HUDEP-2 (cell line): ENCODE measurements at regions not wholly inside any gene's neighbourhood (a gene's known extent, or its start where the extent isn't known, plus 50 kb on each side); places are given as distances from the start of the nearest gene placed in this dataset.

Source experiments
- DNase-seq, 76 experiments: peaks; one replicate each; lab custom pipeline; 2025; ENCODE audit not compliant: unreplicated experiment in 76 of 76; lab: John Stamatoyannopoulos, UW

DNA sequence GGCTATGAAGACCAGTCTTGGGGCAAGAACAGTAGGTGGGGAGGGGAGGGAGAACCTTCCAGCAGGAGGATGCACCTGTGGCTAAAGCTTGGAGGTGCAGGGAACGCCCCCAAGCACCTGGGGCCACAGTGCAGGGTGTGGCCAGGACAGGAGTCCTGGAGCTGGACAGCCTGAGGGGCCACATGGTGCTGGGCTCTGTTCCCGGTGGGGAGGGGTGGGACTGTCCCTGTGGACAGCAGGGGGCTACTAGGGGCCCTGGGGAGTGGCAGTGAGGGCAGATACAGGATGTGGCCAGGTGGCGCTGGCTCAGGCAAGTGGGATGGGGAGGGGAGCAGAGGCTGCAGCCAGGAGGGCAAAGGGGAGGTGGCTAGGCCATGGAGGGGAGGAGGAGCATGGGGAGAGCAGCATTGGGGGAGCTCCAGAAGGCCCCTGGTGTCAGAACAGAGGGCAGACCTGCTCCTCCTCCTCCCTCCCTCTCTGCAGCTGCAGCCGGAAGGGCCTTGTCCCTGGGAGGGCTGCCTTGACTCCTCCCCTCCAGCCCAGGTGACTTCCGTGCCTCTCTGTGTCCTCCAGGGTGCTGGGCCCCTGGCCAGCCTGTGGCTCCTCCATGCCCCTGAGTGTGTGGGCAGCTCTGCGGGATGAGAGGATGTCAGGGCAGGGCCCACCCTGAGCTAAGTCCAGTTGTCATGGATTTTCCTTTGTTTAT, 68.4 kb upstream of the DLK1 start:
- no peak for DNase-seq

DNA sequence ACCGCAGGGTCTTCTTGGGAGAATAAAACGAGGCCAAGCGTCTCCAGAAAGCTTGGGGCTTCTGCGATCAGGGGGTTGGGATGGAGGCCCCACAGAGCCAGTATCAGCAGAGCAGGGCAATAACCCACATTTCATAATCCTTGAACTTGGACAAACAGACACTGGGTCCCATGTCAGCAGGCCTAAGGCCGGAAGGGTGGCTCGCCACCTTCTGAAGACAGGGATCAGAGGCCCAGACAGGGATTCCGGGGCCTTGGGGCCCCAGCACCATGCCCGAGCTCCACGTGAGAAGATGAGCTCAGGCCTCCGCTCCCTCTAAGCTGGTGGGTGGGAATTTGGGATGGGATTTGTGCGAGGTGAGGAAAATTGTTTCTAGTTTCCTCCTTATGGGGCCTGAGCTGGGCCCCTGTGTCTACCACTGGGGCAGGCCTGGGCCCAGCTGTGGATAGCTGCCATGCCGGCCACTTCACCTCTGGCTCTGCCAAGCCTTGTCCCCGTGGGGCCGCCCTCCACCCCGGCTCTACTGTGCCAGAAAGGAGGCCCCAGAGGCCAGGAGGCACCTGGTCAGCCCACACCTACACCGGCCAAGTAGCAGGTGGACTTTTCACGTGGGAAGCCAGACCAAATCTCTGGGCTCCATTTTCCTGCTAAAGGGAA, 67.2 kb upstream of the DLK1 start:
- no peak for DNase-seq

- no peak for DNase-seq
These were observed 66.2 kb upstream of the DLK1 start for GRCh38 chr14:100660498-100660881.

DNA sequence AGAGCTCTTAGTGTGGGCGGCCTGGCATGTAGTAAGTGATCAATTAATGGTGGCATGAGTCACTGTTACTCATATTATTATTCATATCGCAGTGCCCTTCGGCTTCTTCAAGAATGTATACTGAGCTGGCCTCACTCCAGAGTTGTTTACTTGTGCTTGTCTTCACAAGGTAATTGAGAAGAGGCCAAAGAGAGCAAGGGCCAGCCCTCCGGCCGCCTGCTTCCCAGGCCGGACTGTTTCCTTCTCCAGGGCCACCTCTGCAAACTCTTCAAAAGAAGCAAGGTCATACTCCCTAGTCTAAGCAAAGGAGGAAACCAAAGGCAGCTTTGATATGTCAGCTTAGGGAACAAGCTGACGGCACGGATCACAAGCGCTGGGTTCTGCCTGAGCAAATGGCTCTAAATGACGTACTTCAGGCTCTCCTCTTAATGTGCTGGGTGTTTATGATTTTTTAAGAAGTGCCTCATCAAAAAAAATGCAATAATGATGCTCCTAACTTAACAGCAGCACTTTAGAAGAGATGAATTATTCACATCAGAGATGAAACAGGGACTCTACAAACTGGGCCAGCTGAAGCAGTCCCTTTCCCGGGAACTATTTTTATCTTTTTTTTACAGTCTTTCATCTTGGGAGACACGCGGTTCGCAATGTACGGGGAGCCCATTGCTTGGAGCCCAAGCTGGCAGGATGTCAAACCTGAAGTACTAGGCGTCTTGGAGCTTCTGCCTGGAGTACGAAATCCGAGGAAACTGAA, 65.6 kb upstream of the DLK1 start:
- DNase-seq: no peak

DNA sequence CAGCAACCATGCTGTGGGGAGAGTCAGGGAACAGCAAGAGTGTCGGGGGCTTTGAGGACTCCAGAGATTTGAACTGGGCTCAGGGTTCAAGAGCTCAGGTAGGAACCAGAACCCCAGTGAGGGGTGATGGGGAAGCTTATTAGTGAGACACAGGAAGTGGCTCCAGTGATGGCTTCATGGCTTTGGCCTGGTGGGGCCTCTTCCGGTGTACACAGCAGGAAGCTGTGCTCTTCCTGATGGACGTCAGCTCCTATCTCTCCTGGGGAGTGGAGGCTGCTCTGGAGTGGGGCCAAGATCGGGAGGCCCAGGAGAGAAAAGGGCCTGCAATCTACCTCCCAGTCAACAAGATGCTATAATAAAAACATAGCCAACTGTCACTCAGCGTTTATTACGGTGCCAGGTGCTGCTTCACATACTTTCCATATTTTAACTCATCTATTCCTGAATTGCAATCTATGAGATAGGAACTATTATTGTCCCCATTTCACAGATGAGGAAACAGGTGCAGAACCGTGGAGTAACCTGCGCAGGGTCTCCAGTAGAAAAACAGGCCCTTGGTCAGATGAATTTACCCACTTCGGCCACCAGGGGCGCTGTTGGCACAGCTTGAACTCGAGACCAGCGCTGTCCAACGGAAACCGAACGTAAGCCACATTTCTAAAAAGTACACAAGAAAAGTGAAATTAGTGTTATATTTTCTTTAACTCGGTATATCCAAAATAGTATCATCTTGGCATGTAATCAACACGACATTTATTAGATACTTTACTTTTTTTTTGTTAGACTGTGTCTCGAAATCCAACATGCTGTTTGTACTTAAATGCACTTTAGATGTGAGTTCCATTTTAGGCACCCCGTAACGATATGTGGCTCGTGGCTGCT, 63.6 kb upstream of the DLK1 start:
- peak in 42 of 76 experiments; percentile 3 to 57 (median 24) for DNase-seq

DNA sequence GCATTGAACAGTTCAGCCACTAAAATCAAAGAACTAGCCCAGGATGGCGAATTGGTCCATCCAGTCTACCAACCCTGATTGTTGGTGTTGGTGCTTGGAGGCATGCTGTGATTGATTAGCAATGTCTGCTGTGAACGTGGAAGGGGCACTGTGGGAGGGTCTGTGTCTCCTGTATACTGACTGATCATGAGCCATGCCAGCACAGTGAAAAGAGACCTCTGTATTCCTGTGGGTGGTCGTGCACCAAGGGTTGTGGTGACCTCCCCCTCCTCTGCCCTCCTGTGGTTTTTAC, 63.0 kb upstream of the DLK1 start:
- DNase-seq: no peak

DNA sequence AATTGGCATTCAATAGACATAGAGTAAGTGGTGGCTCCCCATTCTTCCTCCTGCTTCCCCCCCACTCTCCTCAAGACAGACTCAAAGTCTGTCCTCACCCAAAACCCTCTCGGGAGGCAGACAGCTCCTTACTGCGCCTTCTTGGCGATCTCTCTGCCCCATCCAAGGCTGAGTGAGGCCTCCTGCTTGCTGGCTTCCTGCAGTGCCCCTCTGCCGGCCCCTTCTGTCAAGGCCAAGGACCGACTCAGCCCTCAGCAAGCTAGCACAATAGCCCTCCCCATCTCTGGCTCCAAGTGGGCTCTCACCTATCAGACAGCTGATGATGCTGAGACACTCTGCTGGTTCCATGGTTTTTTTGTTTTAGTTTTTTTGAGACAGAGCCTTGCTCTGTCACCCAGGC, 62.5 kb upstream of the DLK1 start:
- no peak for DNase-seq

GRCh38 chr14:100664841-100665510, 61.7 kb upstream of the DLK1 start:
- DNase-seq: no peak

DNA sequence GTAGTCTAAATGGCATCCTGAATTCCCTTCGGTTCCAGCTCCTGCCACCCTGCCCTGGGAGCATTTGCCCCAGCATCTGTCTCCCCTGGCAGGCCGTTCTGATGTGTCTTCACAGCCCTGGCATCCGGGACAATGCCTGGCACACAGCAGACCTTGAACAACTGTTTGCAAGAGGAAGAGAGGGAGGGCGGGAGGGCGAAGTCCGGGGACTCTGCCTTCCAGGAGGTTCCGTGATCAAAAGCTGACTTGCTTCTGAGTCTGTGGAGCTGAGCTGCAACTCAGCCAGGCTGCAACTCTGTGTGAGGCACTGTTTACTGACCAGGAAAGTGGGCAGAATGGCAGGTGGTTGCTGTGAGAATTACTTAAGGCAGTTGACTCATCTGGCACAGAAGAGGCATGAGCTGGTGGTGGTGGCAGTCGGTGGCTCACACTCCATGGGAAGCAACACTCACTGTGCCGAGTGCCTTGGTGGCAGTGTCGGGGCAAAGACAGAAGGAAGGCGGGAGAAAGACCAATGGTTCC, 61.1 kb upstream of the DLK1 start:
- no peak for DNase-seq

DNA sequence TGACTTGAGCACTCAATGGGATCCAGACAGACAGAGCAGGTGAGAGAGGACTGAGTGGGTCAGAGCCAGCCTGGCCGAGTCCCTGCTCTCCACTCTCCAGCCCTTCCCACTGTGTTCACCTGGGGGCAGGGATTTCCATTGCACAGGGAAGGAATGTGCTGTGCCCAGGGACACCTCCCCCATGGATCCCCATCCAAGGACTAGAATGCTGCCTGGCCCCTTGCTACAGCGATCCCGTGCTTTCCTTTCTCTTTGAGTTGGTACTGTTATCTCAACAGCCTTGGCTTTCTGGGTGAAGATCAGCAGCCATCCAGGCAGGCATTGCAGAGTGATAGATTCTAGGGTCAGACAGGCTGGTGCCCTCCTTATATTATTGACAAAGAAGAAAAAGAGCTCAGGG, 60.3 kb upstream of the DLK1 start:
- DNase-seq: no peak

DNA sequence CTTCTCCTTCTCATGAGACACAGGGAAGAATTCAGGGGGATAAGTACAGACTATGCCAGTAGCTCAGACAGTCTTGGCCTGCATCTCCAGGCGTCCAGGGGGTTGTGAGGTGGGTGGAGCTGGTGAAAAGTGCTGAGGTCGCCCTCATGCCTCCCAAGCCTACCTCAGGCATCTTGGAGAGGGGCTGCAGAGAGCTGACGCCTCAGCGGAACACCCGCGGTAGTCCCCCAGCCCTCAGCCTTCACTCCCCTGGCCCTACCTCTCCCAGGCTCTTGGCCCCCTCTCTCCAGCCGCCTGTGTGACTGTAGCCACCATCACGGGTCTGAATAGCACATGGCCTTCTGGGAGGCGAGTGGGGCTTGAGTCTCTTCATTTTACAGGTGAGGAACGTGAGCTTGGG, 59.8 kb upstream of the DLK1 start:
- DNase-seq: no peak

GRCh38 chr14:100667656-100668055, 59.0 kb upstream of the DLK1 start:
- no peak for DNase-seq

GRCh38 chr14:100668352-100668751, 58.3 kb upstream of the DLK1 start:
- DNase-seq: no peak

DNA sequence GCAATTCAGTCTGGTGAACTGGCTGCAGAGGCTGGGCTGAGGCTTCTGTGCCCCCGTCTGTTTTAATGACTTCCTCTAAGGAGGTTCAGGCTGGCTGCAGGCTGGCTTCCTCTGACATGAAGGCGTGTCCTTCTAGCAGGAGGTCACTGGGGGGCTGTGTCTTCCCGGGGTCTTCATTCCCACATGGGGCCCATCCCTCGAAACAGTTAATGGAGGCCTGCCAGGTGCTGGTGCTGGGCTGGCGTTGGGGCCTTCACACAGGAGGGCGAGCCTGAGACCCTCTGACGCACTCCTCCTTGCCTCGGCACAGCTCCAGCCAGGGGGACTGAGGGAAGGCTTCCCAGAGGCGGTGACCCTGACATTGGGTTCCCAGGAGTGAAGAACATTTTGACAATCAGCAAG, 57.7 kb upstream of the DLK1 start:
- DNase-seq: no peak

- no peak for DNase-seq
These were observed 57.2 kb upstream of the DLK1 start for GRCh38 chr14:100669468-100669867.

DNA sequence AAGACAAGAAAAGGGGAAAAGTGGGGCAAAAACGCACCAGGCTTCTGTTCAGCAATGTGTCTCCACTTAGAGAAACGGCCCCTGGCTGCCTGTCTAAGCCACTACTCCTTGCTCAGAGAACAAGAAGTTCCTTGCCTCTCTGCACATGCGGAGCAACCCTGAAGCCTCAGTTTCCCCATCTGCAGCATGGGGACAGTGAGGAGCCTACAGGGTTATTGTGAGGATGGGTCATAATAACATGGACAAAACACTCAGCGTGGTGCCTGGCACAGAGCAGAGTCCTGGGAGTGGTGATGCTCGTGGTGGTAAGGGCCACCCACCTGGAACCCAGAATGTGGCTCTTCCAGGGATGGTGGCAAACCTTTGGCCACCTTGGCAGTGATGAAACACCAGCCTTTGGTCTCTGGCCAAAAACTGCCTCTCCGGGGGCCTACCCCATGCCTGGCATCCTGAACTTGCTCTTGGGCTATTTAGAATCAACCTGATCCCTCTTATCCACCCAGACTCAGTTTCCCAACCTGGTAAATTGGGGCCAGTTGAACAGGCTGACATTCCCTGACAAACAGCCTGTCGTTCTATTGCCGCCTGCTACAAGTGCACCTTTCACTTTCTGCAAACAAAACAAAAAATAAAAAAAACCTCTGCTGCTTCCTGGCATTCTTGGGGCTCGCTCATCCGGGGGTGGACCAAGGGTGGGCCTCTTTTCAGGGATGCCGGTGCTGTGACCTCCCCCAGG, 56.5 kb upstream of the DLK1 start:
- DNase-seq: no peak

GRCh38 chr14:100670753-100671049, 56.0 kb upstream of the DLK1 start:
- DNase-seq: no peak

DNA sequence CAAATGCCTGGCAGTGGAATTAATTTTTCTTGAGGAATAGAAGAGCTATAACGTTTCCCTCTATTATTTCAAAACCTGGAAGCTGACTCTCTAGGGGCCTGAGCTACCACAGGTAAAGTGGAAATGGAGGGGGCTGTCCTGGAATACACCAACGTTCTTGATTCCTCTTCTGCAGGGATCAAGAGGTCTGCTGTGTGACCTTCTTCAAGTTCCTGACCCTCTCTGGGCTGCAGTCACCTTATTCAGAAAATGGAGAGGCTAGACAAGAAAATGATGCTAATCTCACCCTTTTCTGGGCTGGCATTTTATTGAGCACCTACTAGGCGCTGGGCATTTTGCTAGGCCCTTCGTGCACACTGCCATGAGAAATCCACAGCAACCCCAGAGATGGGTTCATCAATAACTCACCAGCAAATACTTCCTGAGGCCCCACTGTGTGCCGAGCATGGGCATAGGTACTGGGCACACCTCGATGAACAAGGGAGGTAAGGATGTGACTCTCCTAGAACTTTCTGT, 55.2 kb upstream of the DLK1 start:
- no peak for DNase-seq

GRCh38 chr14:100671906-100672305, 54.8 kb upstream of the DLK1 start:
- no peak for DNase-seq
